OCI-LY7 (cell line): ENCODE measurements at regions not wholly inside any gene's neighbourhood (a gene's known extent, or its start where the extent isn't known, plus 50 kb on each side); places are given as distances from the start of the nearest gene placed in this dataset.

Experiments used
- BruUV-seq: library from RNA; stranded (reverse); fragments of 400-500 nt; replicated peaks from 2 replicates; lab custom pipeline; 2021; lab: Mats Ljungman, UMichigan
- CTCF ChIA-PET: fragments of 300-600 bp; sonication (Branson Sonifier 250); formaldehyde crosslinking; loops from one replicate; lab custom pipeline; 2022; ENCODE audit warnings: antibody characterized with exemption; ENCODE audit not compliant: unreplicated experiment; lab: Charles Lee
- POLR2A ChIA-PET: fragments of 300-600 bp; sonication (Branson Sonifier 250); formaldehyde crosslinking; loops from one replicate; lab custom pipeline; 2022; ENCODE audit warnings: antibody characterized with exemption; lab: Charles Lee
- DNase-seq: peaks from one replicate; pipeline ENCODE4 v3.0.0-alpha.2; 2015; ENCODE audit warnings: low spot score
- H2AFZ ChIP-seq: fragments of 200-600 bp; sonication (generic), shearing (Covaris generic); 2 replicates; pipeline ENCODE4 v1.6.1; 2014; ENCODE audit warnings: mild to moderate bottlenecking, antibody characterized with exemption, low read length, moderate library complexity
- H3K27ac ChIP-seq: fragments of 200-600 bp; sonication (generic); 2 replicates; pipeline ENCODE4 v1.5.1; 2014; ENCODE audit warnings: mixed run types, low read depth, mild to moderate bottlenecking, moderate library complexity, low read length, inconsistent platforms; ENCODE audit not compliant: poor library complexity, severe bottlenecking
- H3K36me3 ChIP-seq: fragments of 200-600 bp; sonication (generic); 2 replicates; pipeline ENCODE4 v1.6.1; 2014; ENCODE audit warnings: mild to moderate bottlenecking, antibody characterized with exemption, low read length, moderate library complexity, mixed read lengths; ENCODE audit not compliant: insufficient read depth
- H3K4me1 ChIP-seq: fragments of 200-600 bp; sonication (generic); 2 replicates; pipeline ENCODE4 v1.5.1; 2014; ENCODE audit warnings: mild to moderate bottlenecking, low read length; ENCODE audit not compliant: insufficient read depth, poor library complexity, severe bottlenecking
- H3K4me2 ChIP-seq: fragments of 200-600 bp; sonication (generic); 2 replicates; pipeline ENCODE4 v1.6.1; 2014; ENCODE audit warnings: mild to moderate bottlenecking, low read length
- H3K4me3 ChIP-seq: fragments of 200-600 bp; sonication (generic); 2 replicates; pipeline ENCODE4 v1.5.1; 2014; ENCODE audit warnings: mild to moderate bottlenecking, low read depth, low read length; ENCODE audit not compliant: poor library complexity, severe bottlenecking
- H3K79me2 ChIP-seq: fragments of 200-600 bp; sonication (generic); 2 replicates; pipeline ENCODE4 v1.6.1; 2016; ENCODE audit warnings: low read depth, mild to moderate bottlenecking, low read length, moderate library complexity, mixed read lengths; ENCODE audit not compliant: insufficient read depth
- H3K9me2 ChIP-seq: fragments of 200-600 bp; sonication (generic); 2 replicates; pipeline ENCODE4 v1.6.1; 2016; ENCODE audit warnings: mild to moderate bottlenecking, low read length, mixed read lengths; ENCODE audit not compliant: insufficient read depth
- H3K9me3 ChIP-seq: fragments of 200-600 bp; sonication (generic); 2 replicates; pipeline ENCODE4 v1.6.1; 2014; ENCODE audit warnings: mild to moderate bottlenecking, mixed run types, low read length, mixed read lengths
- H4K20me1 ChIP-seq: fragments of 200-600 bp; sonication (generic); 2 replicates; pipeline ENCODE4 v1.6.1; 2014; ENCODE audit warnings: mild to moderate bottlenecking, antibody characterized with exemption, low read length, moderate library complexity, mixed read lengths; ENCODE audit not compliant: insufficient read depth
- CTCF ChIP-seq: fragments of 200-600 bp; sonication (generic); conservative IDR thresholded peaks from 2 replicates; pipeline ENCODE4 v1.5.1; 2014; ENCODE audit warnings: mild to moderate bottlenecking, antibody characterized with exemption, low read length, moderate library complexity, mixed read lengths
- EZH2phosphoT487 ChIP-seq: fragments of 200-600 bp; sonication (generic); IDR thresholded peaks from 2 replicates; pipeline ENCODE4 v1.6.1; 2018; ENCODE audit warnings: low read depth, borderline replicate concordance, mild to moderate bottlenecking, mixed run types, antibody characterized with exemption, low read length, moderate library complexity, mixed read lengths
- intact Hi-C: fragments of 100-400 bp; cut with micrococcal nuclease; formaldehyde crosslinking; loops from one replicate; pipeline ENCODE4 v1.10.0; 2022; ENCODE audit not compliant: unreplicated experiment

- Histone ChIP-seq H2AFZ (no peak overlapping the region), H3K4me3 (no peak overlapping the region), H4K20me1 (no peaks in the 10 kb centered on the region), H3K9me3 (peaks cover under 1% of the 10 kb centered on the region; the same call in 1 of the 2 replicates), H3K9me2 (no peaks in the 10 kb centered on the region), H3K36me3 (no peaks in the 10 kb centered on the region), H3K79me2 (no peaks in the 10 kb centered on the region), H3K4me1 (no peaks in the 10 kb centered on the region), H3K4me2 (no peak overlapping the region), H3K27ac (no peak overlapping the region)
- intact Hi-C loops: no loop called here
- POLR2A ChIA-PET: no interaction called here
- TF ChIP-seq EZH2phosphoT487: no peak
- no peak for TF ChIP-seq CTCF
- CTCF ChIA-PET: no interaction called here
- DNase-seq: no peak
- no TSS peak for BruUV-seq
Measured at GRCh38 chr7:33841705-33842129, 63.6 kb upstream of the BMPER start.

GRCh38 chr7:33842150-33842549 is 63.2 kb upstream of the BMPER start:
- intact Hi-C loops: no loop called here
- ChIA-PET CTCF (no interaction called here), POLR2A (no interaction called here)
- DNase-seq: no peak
- no peak overlapping the region for H3K4me3 ChIP-seq
- no peaks in the 10 kb centered on the region for H3K9me3 ChIP-seq
- no peaks in the 10 kb centered on the region for H3K4me1 ChIP-seq
- H4K20me1 ChIP-seq: no peaks in the 10 kb centered on the region
- TF ChIP-seq EZH2phosphoT487 (no peak), CTCF (no peak)
- no peak overlapping the region for H2AFZ ChIP-seq
- BruUV-seq: no TSS peak
- H3K79me2 ChIP-seq: no peaks in the 10 kb centered on the region
- no peaks in the 10 kb centered on the region for H3K9me2 ChIP-seq
- H3K36me3 ChIP-seq: no peaks in the 10 kb centered on the region
- H3K27ac ChIP-seq: no peak overlapping the region
- no peak overlapping the region for H3K4me2 ChIP-seq

- DNase-seq: no peak
- ChIA-PET POLR2A (no interaction called here), CTCF (no interaction called here)
- Histone ChIP-seq H3K4me2 (no peak overlapping the region), H3K9me3 (no peaks in the 10 kb centered on the region), H3K36me3 (no peaks in the 10 kb centered on the region), H3K9me2 (no peaks in the 10 kb centered on the region), H2AFZ (no peak overlapping the region), H4K20me1 (no peaks in the 10 kb centered on the region), H3K79me2 (no peaks in the 10 kb centered on the region), H3K27ac (no peak overlapping the region), H3K4me3 (no peak overlapping the region), H3K4me1 (no peaks in the 10 kb centered on the region)
- TF ChIP-seq EZH2phosphoT487 (no peak), CTCF (no peak)
- no TSS peak for BruUV-seq
- intact Hi-C loops: no loop called here
Measured at GRCh38 chr7:33845991-33846509, 59.3 kb upstream of the BMPER start.
